GM18907 (cell line): ENCODE measurements at regions not wholly inside any gene's neighbourhood (a gene's known extent, or its start where the extent isn't known, plus 50 kb on each side); places are given as distances from the start of the nearest gene placed in this dataset.
"Not testable (repeated sequence)": the region's sequence is repeated elsewhere in the genome, so short reads cannot be mapped to it uniquely, and the experiment has no call there.

Experiments used
- ATAC-seq: cut with Tn5 transposase; IDR thresholded peaks from one replicate; pipeline ENCODE4 v1.9.1; 2021; ENCODE audit warnings: mild to moderate bottlenecking, moderate library complexity; ENCODE audit not compliant: unreplicated experiment

DNA sequence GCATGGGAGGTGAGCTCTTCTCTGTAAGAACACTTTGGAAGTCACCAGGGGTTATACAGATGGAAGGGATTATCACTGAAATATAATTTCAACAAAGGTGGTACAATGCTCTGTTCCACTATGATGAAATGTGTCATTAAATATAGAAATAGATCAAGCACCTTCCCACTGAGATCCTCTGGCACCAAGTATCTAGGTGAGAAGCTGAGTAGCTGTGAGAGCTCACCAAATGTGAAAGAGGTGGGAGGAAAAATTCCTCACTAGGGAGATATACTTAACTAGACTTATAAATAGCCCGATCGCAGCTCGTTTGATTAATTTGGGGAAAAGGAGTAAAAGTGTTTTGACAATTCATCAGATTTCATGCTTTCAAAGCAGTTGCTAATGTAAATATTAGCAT is 247.6 kb downstream of the SMAD2 start:
- no peak for ATAC-seq

DNA sequence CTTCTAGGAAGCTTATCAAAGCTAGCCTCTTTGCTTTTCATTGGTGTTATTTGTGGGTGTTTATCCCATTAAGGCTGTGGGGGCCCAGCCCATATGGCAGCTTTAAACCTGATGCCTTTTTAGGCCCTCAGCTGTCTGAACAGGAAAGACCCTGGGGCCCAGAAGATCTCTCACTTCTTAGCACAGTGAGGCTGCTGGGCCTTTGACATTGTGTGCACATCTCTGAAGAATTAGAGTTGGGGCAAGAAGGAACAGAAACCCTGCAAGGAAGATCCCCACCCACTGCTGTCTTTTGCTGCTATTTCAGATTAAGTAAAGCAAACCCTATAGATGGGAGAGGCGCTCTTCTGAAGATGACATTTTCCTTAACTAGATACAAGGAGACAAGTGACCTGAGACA is 250.0 kb downstream of the SMAD2 start:
- ATAC-seq: no peak

DNA sequence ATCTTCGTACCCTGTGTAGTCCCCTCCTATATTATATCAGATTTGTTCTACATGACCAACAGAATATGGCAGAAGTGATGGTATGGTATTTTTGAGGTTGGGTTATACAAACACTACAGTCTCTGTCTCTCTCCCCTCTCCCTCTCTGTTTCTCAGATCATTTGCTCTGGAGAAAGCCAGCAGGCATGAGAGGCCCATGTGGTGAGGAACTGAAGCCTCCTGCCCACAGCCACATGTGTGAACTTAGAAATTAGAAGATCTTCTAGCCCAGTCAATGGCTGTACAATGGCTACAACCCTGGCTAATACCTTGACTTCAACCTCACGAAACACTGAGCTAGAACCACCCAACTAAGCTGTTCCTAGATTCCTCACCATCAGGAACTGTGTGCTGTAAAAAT is 250.6 kb downstream of the SMAD2 start:
- ATAC-seq: no peak

DNA sequence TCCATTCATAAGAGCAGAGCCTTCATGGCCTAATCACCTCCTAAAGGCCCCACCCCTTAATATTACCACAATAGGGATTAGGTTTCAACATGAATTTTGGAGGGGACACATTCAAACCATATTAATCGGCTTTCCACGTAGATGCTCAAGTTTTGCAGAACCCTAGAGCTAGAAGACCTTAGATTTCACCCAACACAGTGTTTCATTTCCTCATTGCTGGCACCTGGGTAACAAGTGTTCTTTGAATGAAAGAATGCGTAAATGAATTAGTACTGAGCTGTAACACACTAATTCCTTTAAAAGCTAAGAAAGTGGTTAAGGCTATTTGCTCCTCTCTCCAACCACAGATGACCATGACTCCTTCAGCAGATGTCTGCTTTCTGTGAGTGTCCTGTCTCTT is 252.5 kb downstream of the SMAD2 start:
- ATAC-seq: no peak

DNA sequence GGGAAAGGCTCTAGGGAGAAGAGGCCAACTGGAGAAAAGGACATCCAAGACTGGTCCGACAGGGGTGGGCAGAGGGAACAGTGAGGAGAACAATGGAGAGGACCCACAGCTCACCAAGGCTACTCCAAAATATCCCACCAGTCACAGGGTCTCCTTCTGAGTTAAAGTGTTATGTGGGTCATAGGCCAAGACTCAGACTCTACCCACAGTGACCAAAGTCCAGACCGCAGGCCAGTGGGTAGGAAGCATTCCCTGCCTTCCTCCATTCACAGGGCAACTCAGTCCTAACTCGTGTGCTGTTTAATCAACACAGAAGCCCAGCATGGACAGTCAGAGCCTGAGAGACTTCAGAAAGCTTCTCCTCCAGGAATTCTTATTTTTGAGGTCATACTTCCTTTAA is 260.6 kb downstream of the SMAD2 start:
- no peak for ATAC-seq

DNA sequence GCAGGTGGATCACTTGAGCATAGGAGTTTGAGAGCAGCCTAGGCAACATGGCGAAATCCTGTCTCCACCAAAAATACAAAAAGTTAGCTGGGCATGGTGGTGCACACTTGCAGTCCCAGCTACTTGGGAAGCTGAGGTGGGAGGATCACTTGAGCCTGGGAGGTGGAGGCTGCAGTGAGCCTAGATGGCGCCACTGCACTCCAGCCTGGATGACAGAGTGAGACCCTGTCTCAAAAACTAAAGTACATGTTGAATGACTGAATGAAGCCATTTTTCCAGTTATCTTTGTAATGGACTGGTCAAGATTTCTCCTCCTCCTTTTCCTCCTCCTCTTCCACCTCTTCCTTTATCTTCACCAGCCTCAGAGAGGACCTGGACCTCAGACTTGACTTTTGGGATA is 272.0 kb downstream of the SMAD2 start:
- no peak for ATAC-seq

DNA sequence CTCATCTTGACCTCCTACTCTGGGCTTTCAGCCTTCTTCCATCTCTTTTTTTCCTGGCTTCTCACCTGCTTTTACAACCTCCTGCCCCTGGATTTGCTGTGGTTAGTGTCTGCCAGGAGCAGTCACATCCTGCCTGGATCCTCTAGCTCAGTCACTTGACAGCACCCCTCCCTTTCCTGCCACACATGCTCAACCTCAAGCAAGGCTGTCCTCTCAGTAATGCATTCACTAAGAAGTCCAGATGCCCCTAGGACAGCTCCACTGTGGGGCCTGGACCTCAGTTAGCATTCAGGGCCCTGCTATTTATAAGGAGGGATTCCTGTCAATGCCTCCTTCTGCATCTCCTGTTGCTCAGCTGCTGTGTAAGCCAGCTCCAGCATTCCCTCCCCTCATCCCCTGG is 275.5 kb downstream of the SMAD2 start:
- no peak for ATAC-seq

DNA sequence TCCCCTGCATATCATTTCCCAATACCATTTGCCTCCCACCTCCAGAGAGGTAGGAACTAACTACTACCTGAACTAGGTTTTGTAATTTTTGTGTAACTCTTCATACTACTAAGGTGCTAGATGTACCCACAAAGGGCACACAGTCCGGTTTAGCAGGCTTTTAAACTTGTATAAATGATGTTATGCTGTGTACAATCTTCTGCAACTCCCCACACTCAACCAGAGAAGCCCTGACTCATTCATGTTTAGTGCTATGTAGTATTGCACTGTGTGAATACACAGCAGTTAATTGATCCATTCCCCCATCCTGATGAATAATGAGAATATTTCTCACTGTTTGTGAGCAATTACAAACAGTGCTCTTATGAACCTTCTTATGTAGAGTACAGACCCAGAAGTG is 285.6 kb downstream of the SMAD2 start:
- ATAC-seq: no peak

DNA sequence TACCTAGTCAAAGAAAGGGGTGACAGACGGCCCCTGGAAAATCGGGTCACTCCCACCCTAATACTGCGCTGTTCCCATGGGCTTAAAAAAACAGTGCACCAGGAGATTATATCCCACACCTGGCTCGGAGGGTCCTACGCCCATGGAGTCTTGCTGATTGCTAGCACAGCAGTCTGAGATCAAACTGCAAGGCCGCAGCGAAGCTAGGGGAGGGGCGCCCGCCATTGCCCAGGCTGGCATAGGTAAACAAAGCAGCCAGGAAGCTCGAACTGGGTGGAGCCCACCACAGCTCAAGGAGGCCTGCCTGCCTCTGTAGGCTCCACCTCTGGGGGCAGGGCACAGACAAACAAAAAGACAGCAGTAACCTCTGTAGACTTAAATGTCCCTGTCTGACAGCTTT is 292.9 kb downstream of the SMAD2 start:
- ATAC-seq: not testable (repeated sequence)

DNA sequence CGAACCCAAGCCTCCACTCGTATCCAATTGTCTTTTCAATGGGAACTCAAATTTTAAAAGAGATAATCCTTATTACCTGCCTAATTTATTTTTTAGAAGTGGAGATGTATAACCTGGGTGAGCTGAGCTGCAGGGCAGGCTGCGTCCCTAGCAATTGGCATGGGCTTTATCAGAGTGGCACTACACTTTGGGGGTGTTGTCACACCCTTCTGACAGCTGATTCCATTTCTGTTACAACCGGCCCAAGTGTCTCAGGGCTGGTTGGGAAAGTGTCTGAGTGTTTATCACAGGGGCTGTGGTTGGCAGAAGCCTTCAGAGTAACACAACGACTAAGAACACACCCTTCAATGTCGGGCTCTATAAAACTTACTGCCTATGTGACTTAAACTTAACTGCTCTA is 295.0 kb downstream of the SMAD2 start:
- ATAC-seq: no peak

DNA sequence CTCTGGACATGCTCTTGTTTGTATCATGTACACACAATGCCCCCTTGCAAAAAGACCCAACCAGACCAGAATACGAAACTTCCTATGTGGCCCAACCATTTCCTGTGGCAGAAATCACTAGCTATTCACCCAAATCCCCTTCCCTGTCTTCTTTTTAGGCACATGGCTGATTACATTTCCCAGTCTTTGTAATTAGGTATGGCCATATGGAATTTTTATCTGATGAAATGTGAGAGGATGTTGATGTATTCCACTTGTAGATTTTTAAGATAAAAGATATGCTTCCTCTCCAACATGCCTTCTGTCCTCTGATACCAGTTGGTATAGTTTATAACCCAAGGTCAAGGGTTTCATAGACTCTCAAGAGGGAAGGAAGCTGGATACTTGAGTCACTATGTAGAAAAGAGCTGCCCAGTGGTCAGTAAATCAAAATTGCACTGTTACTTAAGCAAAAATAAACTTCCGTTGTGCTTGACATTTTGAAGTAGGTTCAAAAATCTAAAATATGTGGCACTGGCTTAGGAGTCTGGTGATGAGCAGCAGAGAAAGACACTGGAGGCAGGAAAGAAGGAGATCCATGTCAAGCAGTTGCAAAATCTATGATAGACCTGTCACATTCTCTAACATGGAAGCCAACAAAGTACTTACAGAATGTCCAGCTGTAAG is 297.4 kb downstream of the SMAD2 start:
- ATAC-seq: no peak

DNA sequence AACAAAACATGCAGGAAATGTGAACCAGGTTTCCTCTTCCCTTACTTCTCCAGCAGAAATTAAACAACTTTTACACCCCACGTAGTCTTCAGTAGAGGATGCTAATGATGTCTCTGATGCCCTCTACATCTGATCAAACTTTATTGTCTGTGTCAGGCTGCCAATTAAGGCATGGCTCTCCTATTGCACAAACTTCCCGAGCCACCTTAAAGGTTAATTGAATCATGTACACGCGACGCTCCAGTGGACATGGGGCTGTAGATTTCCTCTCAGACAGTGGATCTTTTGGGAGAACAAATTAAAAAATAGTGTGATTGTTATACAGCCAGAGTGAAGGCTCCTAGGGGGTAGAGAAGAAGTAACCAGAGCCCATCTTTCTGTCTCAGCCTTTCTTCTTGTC is 301.6 kb downstream of the SMAD2 start:
- no peak for ATAC-seq

DNA sequence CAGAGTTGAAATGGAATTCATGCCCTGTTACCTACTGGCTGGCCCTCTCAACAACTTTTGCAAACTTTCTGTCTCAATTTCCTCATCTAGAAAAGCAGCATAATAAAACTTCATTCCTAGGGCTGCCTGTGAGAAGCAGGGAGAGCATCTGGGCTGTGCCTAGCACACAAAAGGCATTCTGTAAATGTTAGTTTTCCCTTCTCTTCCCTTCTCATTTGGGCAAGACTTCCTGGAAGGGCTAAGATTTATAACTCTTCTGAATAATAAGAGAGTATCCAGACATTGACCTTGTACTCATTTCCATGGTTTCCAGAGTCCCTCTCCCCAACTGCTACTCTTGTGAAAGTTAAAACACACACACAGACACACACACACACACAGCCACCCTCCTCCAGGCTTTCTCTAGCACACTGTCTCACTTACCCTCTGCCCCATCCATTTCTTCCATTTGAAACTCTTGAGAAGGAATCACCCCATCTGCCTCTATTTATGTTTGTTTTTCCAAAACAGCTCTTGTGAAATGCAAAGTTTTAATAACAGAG is 302.1 kb downstream of the SMAD2 start:
- ATAC-seq: no peak

DNA sequence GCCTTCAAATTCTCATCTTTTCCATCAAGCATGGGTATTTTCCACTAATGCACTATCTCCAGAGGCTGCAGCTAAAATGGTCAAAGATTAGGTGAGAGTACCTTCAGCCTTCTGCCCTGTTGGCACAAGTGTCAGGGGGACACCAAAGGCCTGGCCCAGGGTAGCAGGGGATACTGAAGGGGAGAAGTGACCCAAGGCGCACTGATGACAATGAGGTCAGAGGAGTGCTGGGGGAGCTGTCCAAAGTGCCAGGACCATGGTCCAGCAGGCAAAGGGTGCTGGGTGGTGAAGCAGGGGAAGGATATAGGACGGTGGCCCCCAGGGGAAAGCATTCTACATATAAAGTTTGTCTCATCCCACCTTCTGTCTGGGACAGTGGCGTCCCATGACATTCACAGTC is 303.4 kb downstream of the SMAD2 start:
- no peak for ATAC-seq

DNA sequence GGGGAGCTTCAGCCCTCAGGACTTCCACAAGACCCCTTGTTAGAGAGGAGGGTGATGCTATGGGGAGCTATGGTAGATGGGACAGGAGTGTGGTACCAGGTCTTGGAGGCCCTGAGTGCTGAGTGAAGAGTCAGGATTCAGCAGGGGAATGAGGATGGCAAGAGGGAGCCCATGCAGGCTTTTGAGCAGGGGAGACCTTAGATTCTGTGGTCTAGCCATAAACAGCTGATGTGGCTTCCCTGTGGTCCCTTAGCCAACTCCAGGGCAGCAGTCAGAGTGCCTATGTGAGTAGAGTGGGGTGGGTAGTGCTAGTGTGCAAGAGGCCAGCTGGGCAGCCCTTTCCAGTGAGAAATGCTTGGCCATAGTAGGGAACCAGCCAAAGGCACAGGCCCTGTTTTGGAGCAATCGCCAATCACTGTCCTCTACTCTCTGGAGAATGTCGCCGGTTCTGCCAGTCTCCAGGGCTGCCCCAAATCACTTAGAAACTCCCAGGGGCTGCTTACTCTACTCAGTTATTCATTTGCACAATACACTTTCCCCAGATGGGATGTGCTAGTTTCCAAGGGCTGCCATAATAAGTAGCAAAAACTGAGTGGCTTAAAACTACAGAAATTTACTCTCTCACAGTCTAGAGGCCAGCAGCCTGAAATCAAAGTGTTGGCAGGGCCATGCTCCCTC is 310.5 kb downstream of the SMAD2 start:
- no peak for ATAC-seq

DNA sequence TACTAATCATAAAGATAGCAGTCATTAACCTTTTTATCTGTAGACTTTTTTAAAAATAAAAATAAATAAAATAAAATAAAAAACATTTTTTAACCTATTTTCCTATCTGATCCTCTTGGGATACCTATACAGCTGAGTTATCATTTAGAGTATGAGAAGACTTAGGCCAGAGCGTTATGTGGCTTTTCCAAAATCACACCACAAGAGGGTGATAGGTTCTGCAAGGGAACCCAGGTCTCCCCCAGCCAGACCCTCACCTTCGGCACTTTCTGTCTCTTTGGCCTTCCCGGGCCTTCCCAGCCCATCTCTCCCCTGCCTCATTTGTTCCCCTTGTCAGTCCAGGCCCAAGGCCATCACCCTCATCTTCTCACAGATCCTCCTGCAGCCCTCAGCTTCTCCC is 311.7 kb downstream of the SMAD2 start:
- ATAC-seq: no peak

DNA sequence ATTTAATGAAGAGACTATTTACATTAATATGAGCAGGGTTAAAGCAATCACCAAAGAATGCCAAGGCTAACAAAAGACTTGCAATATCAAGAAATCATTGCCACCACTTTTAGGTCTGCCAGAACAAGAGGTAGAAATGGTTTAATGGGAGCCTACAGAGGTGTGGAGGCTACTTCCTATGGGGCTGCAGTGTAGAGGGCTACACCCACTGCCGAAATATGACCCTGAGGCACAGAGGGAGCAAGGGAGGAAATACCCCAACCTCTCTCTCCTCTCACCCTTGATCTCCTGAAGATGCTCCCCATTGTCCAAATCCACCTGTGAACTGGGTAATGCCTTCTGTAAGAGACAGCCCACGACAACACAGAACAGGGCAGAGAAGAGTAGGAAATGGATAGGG is 315.4 kb downstream of the SMAD2 start:
- ATAC-seq: no peak

DNA sequence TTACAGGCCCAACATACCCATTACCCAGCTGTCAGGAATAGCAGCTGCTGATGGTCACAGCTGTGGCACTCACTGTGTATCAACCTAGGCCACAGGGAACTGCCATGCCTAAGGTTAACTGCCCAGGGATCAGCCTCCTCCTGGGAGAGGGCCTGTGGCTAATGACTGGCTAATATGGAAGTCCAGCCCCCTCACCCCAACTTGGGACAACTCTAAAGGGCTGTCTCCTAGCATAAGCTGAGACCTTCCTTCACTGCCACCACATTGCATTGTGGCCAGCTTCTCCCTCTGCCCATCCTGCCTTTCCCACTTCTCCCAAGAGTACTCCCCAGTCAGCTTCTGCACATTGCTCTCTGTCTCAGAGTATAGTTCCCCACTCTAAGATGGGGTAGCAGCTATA is 316.5 kb downstream of the SMAD2 start:
- ATAC-seq: no peak

DNA sequence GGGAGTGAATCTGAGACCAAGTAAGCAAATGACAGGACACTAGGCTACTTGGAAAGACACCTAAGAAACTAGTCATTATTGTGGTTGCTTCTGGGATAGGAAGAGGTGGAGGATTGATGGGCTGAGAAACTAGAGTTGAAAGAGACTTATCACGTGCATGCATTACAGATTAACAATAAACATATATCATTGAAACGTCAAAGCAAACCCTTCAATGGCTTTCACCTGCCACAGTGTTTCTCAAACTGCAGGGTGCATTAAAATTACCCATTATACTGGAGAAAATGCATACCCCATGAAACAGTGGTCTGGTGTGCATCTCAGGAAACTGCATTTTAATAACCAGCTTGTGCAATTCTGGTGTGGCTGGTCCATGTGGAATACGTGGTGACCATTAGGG is 318.8 kb downstream of the SMAD2 start:
- ATAC-seq: no peak

DNA sequence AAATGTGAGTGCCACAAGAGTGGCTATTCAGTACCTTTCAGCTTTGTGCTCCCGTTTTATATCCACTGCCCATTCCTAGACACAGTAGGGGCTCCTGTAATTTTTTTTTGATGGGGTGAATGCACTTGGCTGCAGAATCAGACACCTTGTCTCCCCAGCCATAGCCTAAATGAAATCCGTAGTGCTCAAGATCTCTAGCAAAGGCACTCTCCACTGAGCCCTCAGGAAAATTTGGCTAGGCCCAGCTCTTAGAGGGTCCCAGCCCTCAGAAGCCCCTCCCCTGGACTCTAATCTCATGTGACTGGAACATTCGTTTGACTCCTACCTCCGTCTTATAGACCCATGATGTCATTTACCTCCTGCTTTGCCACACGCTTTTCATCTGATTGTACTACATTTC is 323.9 kb downstream of the SMAD2 start:
- ATAC-seq: no peak

DNA sequence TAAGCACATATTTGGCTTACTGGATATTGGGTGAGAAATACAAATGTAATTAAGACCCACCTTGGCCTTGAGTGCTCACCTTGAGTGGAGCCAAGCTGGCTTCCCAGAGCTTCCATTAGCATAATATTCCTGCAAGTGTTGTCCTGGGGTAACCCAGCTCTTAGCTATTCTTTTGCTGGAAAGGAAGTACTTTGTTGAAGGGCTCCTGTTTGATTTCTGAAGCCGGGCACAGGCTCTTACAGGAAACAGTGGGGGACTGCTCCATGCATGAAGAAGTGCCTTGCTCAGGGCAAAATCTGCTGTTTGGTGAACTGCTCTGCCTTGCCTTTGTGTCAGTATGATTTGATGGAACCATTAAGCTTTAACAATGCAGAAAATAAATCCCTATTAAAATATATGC is 325.4 kb downstream of the SMAD2 start:
- ATAC-seq: no peak

DNA sequence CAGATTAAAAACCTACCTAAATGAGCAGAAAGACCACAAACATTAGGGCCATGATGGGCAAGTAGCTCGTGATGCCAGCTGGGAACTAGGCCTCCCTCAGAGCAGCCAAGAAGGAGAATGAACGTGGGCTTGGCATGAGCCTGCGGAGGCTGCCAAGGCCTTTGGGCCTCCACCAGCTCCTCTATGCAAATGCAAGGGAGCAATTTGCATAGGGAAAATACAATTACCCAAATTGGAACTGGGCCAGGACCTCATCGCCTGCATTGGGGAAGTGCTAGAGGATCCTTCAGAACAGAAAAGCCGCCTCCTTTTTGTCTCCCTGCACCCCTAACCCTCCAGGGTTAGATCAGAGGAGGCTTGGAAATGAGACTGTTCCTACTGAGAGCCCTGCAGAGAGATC is 326.4 kb downstream of the SMAD2 start:
- ATAC-seq: no peak

DNA sequence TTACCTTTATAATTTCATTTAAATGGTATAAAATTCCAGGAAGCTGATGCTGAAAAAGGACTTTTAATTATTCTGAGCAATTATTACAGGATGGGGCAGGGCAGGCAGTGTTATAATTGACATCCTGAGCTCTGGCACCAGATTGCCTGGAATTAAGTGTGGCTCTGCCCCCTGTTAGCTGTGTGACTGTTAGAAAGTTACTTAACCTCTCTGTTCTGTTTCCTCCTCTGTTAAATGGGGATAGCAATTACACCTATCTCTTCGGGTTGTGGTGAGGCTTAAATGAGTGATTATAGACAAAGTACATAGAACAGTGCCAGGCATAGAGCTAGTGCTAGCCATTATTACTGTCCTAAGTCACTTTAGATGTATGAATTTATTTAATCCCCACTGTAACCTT is 327.3 kb downstream of the SMAD2 start:
- ATAC-seq: no peak
